Activated CD8-positive, alpha-beta T cell treated with anti-CD3 and anti-CD28 coated beads for 36 hours (primary cell): ENCODE measurements at regions not wholly inside any gene's neighbourhood (a gene's known extent, or its start where the extent isn't known, plus 50 kb on each side); places are given as distances from the start of the nearest gene placed in this dataset.

Source experiments
- ATAC-seq: fragments of 200-7000 bp; cut with Tn5 transposase; one replicate; pipeline ENCODE4 v1.10.0; 2021; ENCODE audit warnings: mild to moderate bottlenecking, moderate library complexity
- CTCF ChIA-PET: fragments of 350-600 bp; sonication (Branson Sonifier 250); formaldehyde crosslinking; loops from one replicate; lab custom pipeline; 2021; ENCODE audit warnings: antibody characterized with exemption; lab: Charles Lee
- POLR2A ChIA-PET: fragments of 350-600 bp; sonication (Branson Sonifier 250); formaldehyde crosslinking; loops from one replicate; lab custom pipeline; 2021; ENCODE audit warnings: antibody characterized with exemption; lab: Charles Lee
- DNase-seq: peaks from one replicate; pipeline ENCODE4 v3.0.0-alpha.2; 2020
- H3K27ac Mint-ChIP-seq: one replicate; pipeline ENCODE4 v1.8.0; 2021; ENCODE audit warnings: mild to moderate bottlenecking, mixed read lengths
- H3K27me3 Mint-ChIP-seq: one replicate; pipeline ENCODE4 v1.8.0; 2021; ENCODE audit warnings: mixed read lengths
- H3K36me3 Mint-ChIP-seq: one replicate; pipeline ENCODE4 v1.8.0; 2021; ENCODE audit warnings: low read depth, mixed read lengths
- H3K4me1 Mint-ChIP-seq: one replicate; pipeline ENCODE4 v1.8.0; 2021; ENCODE audit warnings: low read depth, mixed read lengths
- H3K4me3 Mint-ChIP-seq: one replicate; pipeline ENCODE4 v1.8.0; 2021; ENCODE audit warnings: mild to moderate bottlenecking, moderate library complexity, mixed read lengths
- H3K9me3 Mint-ChIP-seq: one replicate; pipeline ENCODE4 v1.8.0; 2021; ENCODE audit warnings: mixed read lengths
- CTCF ChIP-seq: fragments of 200-600 bp; IDR thresholded peaks from one replicate; pipeline ENCODE4 v1.8.0; 2022; ENCODE audit warnings: antibody characterized with exemption, mild to moderate bottlenecking
- intact Hi-C: fragments of 100-400 bp; cut with micrococcal nuclease; formaldehyde crosslinking; loops from one replicate; pipeline ENCODE4 v1.10.0; 2022

DNA sequence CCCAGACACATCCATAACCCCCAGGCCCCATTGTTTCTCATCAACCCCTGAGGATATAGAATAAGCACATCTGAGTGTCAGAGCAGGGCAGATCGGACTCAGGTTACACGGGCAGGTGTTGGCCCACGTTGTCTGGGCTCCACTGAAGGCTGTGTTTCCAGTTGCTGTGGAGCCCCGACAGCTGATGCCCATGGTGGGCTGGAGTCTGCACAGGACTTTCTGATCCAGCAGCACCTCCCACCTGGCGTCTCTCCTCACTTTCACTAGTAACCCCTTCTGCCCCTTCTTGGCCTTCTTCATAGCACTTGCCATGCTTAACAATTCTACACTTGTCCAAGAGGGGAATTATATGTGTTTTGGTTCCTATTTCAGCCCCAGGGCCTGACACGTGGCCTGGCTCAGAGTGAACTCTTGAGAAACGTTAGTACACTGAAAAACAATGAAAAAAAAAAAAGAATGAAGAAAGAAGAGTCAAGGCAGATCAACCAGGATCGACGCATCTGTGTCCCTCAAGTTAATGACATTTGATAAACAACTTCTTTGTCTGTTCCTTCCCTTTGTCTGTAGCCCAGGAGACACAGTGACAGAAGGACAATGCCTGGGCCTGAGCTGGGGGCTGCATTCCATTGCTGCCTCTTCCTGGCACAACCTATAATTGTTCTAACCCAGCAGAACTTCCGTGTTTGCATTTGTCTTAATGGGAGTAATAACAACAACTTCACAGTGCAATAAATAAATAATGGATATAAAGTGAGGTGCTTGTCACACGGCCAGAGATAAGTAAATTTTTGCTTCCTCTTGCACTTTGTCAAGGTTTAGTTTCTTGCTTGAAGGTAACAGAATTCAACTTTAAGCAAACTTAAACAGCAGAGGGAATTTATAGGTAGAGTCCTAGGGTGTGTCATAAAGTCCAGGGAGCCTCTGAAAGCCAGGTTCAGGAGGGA is 224.2 kb upstream of the SSTR4 start:
- CTCF ChIA-PET, result no interaction called here
- Mint-ChIP-seq H3K27me3 (peaks cover 3% of the 10 kb centered on the region), H3K36me3 (no peaks in the 10 kb centered on the region), H3K9me3 (no peaks in the 10 kb centered on the region), H3K4me3 (no peak overlapping the region), H3K27ac (no peak overlapping the region), H3K4me1 (no peaks in the 10 kb centered on the region)
- intact Hi-C loops, result no loop called here
- DNase-seq (no peak), ATAC-seq (no peak)
- no peak for TF ChIP-seq CTCF
- POLR2A ChIA-PET, result no interaction called here

- intact Hi-C loops, result no loop called here
- CTCF ChIA-PET, result no interaction called here
These were observed 220.5 kb upstream of the SSTR4 start for GRCh38 chr20:22814471-22815205.

DNA sequence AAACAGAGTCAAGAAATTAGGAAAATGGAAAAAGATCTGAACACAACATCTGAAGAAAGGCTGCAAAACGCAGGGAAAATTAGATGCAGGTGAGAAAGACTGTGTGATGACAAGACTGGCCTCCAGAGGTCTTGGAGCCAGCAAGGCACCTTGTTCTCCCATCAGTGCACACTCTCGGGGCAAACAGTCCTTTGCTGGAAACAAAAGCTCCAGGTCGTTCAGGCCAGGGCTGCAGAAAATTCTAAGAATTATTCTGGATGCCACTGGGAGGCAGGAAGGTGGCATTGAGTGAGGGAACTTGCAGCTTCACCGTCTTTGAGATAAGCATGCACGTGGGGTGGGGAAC is 219.9 kb upstream of the SSTR4 start:
- Mint-ChIP-seq H3K9me3 (no peaks in the 10 kb centered on the region), H3K36me3 (no peaks in the 10 kb centered on the region), H3K27ac (no peak overlapping the region), H3K4me1 (no peaks in the 10 kb centered on the region), H3K27me3 (peaks cover 3% of the 10 kb centered on the region), H3K4me3 (no peak overlapping the region)
- ChIA-PET CTCF (no interaction called here), POLR2A (no interaction called here)
- intact Hi-C loops, result no loop called here
- DNase-seq, result no peak
- no peak for TF ChIP-seq CTCF
- ATAC-seq, result no peak

More at GRCh38 chr20:22814471-22815205, 220.5 kb upstream of the SSTR4 start:
- no peak for TF ChIP-seq CTCF
- no peak overlapping the region for H3K4me3 Mint-ChIP-seq
- DNase-seq, result no peak
- no peaks in the 10 kb centered on the region for H3K36me3 Mint-ChIP-seq
- H3K27me3 Mint-ChIP-seq, result peaks cover 3% of the 10 kb centered on the region
- POLR2A ChIA-PET, result interaction anchor here (1.1 kb wide), 1 partner anchor 33 kb away, joined by 3 read pairs; no protein-coding TSS in a partner anchor
- no peaks in the 10 kb centered on the region for H3K9me3 Mint-ChIP-seq
- no peaks in the 10 kb centered on the region for H3K4me1 Mint-ChIP-seq
- no peak for ATAC-seq
- H3K27ac Mint-ChIP-seq, result no peak overlapping the region

GRCh38 chr20:22815603-22816315 is 219.4 kb upstream of the SSTR4 start:
- H3K4me3 Mint-ChIP-seq, result no peak overlapping the region
- DNase-seq (no peak), ATAC-seq (no peak)
- ChIA-PET POLR2A (no interaction called here), CTCF (no interaction called here)
- TF ChIP-seq CTCF, result no peak
- H3K36me3 Mint-ChIP-seq, result no peaks in the 10 kb centered on the region
- H3K4me1 Mint-ChIP-seq, result no peaks in the 10 kb centered on the region
- H3K27ac Mint-ChIP-seq, result no peak overlapping the region
- peaks cover 3% of the 10 kb centered on the region for H3K27me3 Mint-ChIP-seq
- no peaks in the 10 kb centered on the region for H3K9me3 Mint-ChIP-seq
- intact Hi-C loops, result no loop called here
